DMS 273 treated with DMSO at 0.1 percent for 48 hours (cell line): ENCODE measurements at regions not wholly inside any gene's neighbourhood (a gene's known extent, or its start where the extent isn't known, plus 50 kb on each side); places are given as distances from the start of the nearest gene placed in this dataset.
A peak's percentile ranks its signal among the peaks of the same experiment; 100 is the strongest.
"Not testable (repeated sequence)": the region's sequence is repeated elsewhere in the genome, so short reads cannot be mapped to it uniquely, and the experiment has no call there.

Source experiments
- DNase-seq: peaks from one replicate; lab custom pipeline; 2025; lab: John Stamatoyannopoulos, UW

DNA sequence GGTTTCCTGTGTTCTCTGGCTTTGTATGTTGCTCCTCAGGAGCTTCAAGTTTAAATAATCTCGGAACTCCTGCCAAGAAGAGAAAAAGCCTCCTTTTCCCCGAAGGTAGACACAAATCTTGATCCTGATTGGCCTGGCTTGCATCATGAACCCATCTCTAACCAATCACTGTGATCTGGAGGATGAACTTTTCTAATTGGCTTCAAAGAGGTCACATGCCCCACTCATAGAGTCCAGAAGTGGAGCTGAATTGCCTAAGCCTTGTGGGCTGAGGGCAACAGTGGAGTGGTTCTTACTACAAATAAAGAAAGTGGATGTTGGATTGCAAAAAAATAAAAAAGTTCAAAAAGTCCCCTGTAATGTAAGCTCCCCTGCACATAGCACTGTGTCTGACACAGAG is 245.9 kb downstream of the MID1IP1 start:
- DNase-seq, result no peak

DNA sequence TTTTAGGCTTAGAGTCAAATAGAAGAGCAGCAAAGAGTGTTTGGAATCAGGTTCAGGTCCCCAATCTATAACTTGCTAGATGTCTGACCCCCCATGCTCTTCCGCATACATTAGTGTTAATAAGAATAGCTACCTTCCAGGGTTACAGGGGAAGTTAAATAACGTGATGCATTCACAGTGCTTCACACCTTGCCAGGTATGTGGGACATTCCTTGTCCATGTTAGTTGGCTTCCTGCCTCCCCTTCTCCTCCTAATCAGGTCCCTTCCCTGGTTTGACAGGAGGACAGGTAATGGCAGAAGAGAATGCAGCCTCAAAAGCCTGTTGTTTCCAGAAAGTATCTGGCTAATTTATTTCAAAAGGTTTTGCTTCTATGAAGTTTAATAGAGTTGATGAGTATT is 248.7 kb downstream of the MID1IP1 start:
- DNase-seq, result no peak

DNA sequence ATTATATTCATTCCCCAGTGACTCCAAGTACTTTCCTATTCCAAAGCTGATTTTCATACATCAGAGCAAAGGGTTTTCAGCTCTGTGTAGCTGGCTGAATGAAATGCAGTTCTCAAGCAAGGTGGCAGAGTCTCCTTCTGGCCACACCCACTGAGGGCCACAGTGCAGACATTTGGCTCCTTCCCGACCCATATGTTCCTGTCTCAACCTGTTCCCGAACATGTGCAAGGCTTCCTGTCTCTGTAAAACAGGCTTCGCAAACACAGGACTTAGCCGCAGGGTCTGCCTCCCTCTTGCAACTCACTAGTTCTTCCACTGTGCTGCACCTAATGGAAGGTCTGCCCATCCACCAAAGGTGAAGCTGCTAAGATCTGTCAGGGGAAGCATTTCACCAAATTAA is 249.2 kb downstream of the MID1IP1 start:
- DNase-seq, result peak; percentile 20

DNA sequence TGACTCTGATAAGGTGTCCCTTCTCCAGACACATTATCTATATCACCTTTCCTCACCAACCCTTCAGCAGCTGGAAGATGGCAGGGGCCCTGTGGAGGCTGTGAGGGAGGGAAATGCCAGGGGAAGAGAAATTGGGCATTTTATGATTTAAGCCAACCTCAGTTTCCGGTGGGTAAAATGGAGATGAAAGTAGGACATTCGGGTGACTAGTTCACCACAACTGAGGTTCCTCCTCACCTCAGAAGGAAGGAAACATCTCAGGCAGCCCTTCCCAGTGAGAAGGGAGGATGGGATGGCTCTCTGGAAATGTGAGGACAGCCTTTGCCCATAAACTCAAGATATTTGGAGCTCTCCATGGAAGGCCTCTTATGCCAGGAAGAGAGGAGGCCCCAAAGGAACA is 251.5 kb downstream of the MID1IP1 start:
- DNase-seq, result no peak

DNA sequence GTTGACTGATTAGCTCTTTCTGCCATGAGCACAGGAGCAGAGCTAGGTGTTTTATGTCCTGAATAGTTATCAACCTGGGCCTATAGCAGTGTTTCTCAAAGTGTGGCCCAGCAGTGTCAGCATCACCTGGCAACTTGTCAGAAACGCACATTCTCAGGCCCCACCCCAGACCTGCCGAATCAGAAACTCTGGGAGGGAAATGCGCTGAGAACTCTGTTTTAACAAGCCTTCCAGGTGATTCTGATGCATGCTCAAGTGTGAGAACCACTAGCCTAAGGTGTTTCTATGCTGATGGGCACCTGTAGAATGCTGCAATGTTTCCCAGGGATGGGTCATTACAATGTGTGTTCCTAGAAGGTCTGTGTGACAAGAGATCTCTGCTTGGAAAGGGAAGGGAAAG is 257.5 kb downstream of the MID1IP1 start:
- DNase-seq, result no peak

DNA sequence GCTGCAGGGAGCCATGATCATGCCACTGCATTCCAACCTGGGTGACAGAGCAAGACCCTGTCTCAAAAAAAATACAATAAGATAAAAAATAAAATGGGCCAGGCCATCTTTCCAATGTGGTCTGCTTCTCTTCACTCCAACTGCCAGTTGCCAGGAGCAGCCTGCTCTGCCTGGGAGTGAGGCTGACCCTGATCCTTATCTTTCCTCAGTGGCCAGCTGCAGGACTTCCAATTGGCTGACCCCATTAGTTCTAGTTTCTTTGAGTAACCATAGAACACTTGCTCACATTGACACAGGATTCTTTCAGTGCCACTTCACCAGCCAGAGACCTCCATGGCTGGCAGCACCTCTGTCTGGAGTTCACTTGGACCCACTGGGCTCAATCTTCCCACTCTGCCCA is 258.6 kb downstream of the MID1IP1 start:
- no peak for DNase-seq

DNA sequence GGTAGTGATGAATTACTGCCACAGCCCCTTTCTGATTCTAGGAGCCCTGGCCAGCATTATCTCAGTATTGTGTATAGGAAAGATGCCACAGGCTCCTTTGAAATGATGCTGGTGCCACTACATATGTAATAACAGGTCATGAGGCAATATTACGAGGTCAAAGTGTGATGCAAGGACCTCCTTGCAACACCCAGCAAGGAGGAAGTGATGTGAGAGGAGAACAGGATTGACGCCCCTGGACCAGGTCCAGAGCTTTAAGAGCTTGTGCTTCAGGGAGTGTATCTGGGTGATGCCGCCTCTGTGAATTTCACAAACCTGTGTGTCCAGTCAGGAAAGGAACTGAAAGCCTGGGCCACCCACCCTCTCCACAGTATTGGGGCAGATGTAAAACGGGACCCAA is 261.8 kb downstream of the MID1IP1 start:
- no peak for DNase-seq

DNA sequence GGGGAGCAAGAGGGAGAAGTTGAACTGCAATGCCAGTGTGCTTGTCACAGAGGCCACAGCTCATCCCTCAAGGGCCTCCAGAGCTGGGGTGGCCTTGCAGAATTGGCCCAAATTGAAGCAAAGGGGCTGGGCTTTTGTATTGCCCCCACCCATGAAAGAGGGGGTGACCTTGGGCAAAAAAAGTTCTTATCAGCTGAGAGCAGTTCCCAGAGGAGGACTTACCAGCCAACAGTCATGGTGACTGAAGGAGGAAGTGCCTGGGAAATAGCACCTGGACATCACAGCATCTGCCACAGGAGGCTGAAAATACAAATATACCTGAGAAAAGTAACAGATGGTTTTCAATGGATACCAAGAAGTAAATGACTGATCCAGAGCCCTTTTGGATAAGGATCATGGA is 262.4 kb downstream of the MID1IP1 start:
- DNase-seq, result no peak

DNA sequence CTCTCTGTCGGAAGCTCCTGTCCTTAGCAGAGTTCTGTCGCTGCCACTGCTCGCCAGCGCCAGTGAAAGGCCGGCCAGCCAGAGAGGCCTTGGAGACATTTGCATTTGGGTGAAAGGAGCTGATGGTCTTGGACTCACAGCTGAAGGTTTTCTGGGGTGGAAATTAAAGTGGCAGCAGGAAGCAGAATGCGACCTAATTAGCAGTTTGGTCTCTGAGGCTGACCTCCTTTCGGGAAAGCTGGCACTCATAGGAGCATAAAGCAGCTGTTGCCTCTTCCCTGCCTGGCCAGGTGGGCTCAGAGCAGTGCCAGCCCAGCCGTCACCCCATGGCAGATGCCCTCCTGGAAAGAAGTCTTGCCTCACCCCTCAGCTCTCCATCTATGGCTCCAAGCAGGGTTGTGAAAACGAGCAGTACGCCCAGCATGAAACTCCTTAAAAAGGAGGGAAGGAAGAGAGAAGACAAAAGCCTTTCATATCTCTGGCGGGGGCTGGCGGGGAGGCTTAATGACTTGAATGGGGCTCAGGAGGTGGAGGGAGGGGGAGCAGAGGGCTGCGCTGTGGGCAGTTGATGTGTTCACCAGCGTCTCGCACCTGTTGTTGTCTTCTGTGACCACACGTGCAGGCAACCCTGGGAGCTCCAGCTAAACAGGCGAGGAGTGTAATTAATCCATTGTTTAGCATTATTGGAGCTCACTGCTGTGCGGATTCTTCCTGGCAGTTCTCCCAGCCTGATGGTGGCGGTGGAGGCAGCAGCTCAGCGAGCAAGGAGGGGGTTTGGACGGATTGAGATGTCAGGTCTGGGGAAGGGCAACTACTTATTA is 264.0 kb downstream of the MID1IP1 start:
- DNase-seq, result peak; percentile 55

DNA sequence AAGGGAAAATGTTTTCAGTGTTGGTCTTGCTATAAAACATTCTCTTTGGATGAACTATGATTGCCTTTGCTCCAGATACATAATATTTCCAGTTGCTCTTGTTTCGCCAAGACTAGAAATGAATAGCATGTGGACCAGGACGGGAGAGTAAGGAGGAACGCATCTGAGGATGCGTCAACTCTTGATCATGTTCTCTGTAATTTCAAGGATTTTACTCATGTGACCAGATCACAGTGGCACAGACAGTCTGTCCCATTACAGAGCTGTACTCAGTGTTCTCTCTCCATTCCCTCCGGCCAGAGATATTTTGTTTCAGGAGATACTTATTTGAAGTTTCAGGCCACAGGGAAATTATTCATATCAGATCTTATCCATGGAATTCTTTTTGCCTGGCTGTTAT is 266.6 kb downstream of the MID1IP1 start:
- no peak for DNase-seq

DNA sequence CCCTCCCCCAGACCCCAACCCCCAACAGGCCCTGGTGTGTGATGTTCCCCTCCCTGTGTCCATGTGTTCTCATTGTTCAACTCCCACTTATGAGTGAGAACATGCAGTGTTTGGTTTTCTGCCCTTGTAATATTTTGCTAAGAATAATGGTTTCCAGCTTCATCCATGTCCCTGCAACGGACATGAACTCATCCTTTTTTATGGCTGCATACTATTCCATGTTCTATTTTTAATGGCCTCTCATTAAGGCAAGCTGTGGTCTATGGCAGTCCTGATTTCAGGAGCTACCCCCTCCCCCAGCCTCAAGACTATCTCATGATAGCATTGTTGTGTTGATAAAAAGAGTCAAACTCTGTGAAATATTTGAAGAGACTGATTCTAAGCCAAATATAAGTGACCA is 267.4 kb downstream of the MID1IP1 start:
- DNase-seq, result not testable (repeated sequence)

DNA sequence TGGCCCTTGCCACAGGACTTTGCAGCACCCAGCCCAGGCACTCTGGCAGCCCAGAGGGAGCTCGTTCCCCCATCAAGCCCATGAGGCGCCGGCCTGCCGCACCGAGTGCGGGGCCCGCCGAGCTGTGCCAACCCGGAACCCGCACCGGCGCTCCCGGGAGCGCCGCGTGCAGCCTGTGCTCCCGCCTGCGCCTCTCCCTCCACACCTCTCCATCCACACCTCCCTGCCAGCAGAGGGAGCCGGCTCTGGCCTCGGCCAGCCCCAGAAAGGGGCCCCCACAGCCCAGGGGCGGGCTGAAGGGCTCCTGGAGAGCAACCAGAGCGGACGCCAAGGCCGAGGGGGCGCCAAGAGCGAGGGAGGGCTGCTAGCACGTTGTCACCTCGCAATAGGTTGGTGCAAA is 268.8 kb downstream of the MID1IP1 start:
- DNase-seq, result no peak

DNA sequence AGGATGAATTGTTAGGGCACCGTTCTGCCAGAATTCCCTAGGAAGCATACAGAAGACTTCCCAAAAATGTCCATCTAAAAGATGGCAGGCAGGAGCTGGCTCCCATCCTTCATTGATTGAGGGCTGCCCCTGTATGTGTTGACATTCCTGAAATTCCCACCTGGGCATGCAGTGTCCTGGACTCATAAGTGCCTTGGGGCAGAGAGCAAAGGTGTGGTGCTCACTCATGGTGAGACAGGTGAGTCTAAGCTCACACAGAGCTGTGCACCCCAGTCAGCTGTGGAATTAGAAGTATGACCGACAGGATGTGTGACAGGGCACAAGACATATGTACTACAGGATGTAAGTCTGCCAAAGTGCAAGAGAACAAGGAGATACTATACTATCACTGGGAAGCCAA is 271.9 kb downstream of the MID1IP1 start:
- DNase-seq, result no peak

DNA sequence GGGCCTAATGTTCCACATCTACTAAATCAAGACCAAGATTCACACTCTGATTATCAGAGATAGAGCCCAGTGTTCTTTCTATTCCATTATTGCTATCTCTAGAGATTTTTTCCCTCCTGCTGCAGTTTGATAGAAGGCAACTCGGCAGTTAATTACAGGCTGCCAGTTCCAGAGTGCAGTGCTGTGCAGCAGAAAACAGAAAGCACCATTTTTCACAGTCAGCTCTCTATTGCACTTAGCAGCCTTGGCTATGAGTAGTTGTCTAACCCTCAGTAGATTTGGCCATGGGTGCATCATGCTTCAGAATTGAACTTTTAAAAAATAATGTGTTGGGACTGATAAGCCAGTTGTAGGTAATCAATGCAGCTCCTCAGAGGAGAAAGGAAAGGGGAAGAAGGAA is 295.3 kb downstream of the MID1IP1 start:
- DNase-seq, result no peak

DNA sequence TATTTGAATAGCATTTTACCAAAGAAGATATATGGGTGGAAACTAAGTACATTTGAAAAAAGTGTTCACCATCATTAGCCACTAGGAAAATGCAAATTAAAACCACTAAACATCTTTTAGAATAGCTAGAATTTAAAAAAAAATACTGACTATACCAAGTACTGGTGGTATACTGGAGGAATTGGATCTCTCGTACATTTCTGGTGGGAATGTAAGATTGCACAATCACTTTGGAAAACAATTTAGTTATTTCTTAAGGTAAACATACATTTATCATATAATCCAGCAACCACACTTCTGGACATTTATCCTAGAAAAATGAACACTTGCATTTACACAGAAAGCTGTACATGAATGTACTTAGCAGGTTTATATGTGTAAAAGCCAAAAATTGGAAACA is 303.5 kb downstream of the MID1IP1 start:
- DNase-seq, result no peak

DNA sequence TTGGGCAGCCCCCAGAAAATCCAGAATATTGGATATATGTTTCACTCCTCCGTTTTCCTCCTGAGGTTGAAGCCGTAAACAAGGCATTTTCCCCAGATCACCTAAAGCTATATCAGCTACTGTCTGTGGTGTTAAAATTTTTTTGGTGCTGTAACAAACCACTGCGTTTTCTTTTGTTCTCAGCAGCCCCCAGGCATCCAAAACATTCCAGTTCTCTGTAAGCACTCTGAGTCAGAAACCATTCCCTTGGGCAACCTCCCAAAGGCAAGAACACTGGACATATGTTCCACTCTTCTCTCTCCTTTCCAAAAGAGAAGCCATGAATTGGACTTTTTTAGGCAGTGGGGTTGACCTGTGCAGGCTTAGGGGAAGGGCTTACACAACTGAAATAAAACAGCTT is 310.9 kb downstream of the MID1IP1 start:
- no peak for DNase-seq

DNA sequence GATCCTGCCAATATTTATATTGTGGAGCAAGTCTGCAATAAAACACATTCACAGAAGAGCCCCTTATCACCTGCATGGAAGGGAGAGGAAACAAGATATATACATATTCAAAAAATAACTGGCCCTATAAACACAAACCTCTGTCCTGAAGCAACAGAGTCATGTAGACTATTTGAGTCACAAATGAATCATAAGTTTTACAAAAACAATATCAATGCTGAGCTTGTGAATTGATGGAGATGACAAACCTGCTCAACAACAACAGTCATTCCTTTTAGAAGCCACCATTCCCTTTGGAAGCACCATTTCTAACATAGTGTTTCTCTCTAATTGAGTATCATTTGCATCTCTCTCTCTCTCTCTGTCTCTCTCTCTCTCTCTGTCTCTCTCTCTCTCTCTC is 313.9 kb downstream of the MID1IP1 start:
- DNase-seq, result no peak

DNA sequence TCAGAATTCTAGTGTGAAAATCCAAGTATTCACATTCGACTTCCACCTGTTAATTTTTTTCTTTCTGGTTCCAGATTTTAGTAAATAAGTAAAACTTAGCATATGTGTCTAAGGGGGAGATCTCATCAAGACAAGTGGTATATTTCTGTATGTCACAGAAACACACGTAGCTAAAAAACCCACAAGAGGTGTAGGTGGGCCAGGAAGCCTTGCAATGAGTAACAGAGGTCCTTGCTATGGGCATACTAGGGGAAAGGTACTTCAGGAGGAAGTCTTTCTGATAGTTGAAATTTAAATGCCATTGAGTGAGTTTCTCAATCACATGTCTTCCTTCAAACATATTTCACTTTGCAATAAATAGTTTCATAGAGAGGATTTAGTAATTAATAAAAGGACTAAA is 315.8 kb downstream of the MID1IP1 start:
- no peak for DNase-seq

DNA sequence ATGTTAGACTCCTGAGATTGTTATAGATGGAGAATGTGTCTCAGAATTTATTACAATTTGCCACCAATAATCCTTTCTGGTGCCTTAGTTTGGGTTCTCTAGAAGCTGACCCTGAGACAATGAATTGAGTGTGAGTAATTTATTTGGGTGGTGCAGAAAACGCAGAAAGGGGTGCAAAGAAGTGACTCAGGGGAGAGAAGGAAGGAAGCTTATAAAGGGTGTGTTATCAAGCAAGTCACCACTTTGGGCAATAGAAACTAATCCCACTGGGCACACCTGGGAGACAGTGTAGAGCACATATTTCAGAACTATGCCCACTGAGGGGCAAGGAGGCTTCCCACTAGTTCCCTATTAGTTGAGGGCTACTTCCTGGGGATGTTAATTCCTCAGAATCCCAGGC is 320.6 kb downstream of the MID1IP1 start:
- DNase-seq, result no peak

DNA sequence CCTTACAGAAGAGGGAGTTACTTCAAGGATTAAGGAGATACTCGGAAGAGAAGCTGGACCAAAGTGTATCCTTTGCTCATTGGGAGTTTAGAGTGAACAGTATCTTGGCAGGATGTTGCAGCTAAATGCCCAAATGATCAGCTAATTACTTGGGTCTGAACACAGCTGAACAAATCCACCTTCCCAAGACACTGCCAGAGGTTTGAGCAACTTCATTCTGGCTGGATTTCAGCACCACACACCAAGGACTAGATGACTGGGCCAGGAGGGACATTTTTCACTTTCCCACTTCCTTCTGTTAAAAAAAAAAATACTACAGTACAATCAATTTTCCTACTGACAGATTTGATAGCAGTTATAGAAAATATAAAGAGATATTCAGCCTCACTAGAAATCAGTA is 324.6 kb downstream of the MID1IP1 start:
- no peak for DNase-seq

DNA sequence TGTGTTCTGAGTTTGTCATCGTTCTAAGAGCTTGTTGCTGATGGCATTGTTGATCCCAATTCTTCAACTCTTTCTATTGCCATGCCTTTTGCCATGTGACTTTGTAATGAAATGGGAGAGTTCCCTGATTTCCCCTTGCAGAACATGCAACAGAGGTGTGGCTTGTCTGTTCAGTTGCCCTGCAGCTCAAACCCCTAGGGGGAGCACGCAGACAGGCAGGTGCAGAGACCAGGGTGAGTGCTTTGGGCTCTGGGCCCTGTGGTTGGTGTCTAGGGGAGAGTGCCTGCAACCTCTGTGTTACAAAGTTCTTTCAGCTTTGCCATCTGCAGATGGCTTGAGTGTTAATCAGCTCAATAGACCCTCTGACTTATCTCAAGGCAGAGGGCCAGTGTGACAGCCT is 332.7 kb downstream of the MID1IP1 start:
- no peak for DNase-seq

DNA sequence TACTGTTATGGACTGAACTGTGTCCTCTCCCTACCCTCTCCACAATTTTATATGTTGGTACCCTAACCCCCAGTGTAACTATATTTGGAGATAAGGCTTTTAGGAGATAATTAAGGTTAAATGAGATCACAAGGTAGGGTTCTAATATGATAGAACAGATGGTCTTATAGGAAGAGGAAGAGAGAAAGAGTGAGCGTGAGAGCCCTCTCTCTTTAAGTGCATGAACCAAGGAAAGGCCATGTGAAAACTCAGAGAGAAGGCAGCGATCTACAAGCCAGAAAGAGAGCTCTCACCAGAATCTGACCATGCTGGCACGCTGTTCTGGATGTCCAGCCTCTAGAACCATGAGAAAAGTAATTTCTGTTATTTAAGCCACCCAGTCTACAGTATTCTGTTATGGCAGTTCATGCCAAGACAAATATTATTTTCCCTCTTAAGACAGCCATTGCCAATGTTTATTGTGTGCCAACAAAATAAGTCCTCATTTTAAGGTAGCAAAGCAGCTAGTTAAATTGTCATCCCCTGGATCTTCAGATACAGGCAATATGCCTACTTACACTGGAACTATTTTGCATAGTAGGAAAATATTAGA is 336.2 kb downstream of the MID1IP1 start:
- DNase-seq, result no peak

DNA sequence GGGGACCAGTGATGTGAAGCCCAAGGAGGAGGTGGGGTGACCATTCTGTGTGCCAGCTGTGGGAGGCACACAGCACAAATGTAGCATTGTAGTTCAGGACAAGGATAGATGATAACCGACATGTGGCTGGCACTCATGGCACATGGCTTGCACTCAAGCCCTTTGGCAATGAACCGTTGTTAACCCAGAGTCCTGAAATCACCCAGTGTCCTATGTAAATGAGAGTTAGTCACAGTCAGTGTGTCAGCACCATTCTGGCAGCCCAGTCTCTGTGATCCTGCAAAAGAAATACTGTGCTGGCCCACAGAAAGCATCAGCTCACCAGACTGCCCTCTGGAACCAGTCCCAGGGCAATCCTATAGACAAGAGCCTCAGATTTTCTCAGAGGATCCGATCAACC is 339.3 kb downstream of the MID1IP1 start:
- DNase-seq, result no peak

DNA sequence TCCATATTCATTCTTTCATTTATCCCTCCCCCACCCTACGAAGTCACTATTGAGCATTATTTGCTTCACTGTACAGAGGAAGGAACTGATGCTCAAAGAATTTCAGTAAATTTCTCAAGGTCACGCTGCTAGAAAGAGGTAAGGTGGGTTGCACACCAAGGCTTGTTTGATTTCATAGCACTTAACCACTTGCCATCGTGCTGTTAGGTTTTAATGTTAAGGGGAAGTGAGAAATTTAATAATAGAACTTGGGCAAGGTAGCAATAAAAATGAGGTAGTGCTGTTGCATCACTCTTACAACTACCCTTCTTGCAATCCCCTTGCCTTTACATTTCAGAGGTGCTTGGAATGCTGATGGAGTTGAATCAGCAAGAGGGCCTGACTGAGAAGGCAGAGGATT is 343.1 kb downstream of the MID1IP1 start:
- DNase-seq, result no peak
